COR-L47 (cell line): ENCODE measurements at regions not wholly inside any gene's neighbourhood (a gene's known extent, or its start where the extent isn't known, plus 50 kb on each side); places are given as distances from the start of the nearest gene placed in this dataset.
"Not testable (repeated sequence)": the region's sequence is repeated elsewhere in the genome, so short reads cannot be mapped to it uniquely, and the experiment has no call there.

Experiments used
- DNase-seq: peaks from one replicate; lab custom pipeline; 2025; lab: John Stamatoyannopoulos, UW

DNA sequence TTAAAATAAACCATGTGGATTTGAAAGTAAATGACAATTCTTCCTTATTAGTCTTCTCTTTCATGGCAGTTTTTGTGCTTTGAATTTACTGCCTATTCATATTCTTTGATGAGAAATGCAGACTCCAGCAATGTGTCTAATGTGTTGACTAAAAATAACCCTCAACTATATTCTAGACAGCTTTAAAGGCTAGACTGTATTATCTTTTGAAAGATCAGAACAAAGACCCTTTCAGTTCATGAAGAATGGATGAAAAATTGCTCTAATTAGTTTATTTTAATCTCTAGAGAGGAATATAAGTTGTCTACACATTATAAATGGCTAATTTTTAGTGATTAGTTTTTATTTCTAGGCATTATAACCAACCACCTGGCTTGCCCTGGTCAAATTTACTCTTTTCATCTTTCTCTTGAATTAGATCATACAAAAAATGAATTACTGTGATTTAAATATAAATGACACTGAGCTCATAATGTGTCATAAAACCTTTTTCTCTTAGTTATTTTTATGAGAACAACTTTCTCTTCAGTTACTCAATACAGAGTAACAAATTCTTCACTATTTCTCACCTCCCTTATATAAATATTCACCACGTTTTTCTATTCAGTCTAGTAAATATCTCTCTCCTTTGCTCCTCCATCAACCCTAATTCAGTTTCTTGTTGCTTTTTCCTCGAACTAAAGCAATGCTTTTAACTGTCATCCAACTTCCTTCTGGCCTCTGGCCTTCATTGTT lies 428.5 kb upstream of the TMPRSS15 start:
- DNase-seq = no peak

DNA sequence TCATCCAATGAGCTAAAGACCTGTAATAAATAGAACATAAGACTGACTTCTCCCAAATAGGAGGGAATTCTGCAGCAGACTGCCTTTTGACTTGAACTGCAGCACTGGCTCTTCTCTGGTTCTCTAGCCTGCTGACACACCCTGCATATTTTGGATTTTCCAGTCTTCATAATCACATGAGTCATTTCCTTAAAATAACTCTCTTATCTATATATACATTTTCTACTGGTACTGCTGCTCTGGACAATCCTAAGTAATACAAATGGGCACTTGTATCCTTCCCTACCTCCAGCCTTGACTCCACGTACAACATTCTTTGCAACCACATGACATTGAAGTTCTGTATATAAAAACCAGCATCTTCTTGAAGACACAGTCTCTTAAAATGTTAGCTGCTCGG lies 429.4 kb upstream of the TMPRSS15 start:
- no peak for DNase-seq

DNA sequence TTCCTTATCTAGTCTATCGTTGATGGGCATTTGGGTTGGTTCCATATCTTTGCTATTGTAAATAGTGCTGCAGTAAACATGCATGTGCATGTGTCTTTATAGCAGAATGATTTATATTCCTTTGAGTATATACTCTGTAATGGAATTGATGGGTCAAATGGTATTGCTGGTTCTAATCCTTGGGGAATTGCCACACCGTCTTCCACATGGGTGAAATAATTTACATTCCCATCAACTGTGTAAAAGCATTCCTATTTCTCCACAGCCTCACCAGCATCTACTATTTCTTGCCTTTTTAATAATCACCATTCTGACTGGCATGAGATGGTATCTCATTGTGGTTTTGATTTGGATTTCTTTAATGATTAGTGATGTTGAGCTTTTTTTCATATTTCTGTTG lies 430.5 kb upstream of the TMPRSS15 start:
- not testable (repeated sequence) for DNase-seq

DNA sequence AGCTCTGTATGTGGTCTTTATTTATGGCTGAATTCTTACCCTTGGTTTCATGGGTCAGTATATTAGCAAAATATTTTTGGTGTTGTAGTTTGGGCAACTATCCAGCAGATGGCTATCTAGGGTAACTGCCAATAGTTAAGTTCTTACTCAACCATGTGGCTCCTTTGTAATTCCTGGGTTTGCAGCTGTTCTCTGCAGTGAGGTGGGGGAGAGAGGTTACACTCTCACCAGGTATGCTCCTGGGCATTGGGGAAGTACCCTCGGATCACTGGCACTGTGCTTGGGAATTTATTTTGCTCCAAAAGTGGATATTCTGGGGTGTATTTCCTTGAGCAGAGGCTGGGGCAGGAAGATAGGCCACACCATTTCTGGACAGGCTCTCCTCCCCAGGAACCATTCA lies 436.7 kb upstream of the TMPRSS15 start:
- DNase-seq = peak; percentile 10

- DNase-seq = not testable (repeated sequence)
Observed at GRCh38 chr21:18857606-18858005, 454.0 kb upstream of the TMPRSS15 start.

DNA sequence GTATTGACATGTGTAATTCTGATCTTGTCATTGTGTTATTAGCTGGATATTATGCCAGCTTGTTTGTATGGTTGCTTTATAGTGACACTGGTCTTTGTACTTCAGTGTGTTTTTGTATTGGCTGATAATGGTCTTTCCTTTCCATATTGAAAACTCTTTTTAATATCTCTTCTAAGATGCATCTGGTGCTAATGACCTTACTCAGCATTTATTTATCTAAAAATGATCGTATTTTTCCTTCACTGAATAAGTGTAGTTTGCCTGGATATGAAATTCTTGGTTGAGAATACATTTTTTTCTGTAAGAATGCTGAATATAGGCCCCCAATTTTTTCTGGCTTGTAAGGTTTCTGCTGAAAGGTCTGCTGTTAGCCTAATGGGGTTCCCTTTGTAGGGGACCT lies 465.5 kb upstream of the TMPRSS15 start:
- DNase-seq = no peak

DNA sequence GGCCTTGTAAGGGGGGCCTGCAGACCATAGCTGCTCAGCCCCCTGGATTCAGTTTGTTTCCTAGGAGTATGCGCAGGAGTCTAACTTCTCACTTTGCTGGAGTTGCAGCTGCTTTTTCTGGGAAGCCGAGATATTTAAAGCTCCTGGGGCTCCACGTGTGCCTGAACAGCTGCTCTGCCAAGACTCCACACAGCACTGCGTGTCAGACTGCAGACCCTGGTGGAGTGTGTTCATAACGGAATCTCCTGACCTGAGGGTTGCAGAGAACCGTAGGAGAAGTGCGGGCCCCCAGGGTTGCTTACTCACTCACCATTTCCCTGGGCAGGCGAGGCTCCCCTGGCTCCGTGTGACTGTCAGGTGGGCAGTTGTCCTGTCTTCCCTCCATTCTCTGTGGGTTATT lies 474.3 kb upstream of the TMPRSS15 start:
- DNase-seq = no peak

GRCh38 chr21:18887922-18888602 lies 484.5 kb upstream of the TMPRSS15 start:
- no peak for DNase-seq

- DNase-seq = no peak
Observed at GRCh38 chr21:18893406-18893805, 489.8 kb upstream of the TMPRSS15 start.

DNA sequence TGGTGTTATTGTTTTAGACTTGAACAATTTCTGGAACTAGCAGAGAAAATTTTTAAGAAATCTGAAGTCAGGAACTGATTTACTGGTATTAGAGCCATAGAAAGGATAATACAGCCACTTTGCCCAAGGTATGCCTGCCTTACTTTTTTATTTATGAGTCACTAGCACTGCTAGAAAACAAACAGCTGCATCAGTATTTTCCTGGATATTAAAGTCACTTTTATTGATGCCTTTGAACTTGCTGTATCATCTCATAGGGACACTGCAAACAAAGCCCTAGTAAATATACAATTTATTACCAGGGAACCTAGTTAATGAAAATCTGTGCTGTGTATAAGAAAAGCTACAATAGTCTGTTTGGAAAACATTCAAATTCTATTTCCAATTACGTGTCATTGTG lies 490.8 kb upstream of the TMPRSS15 start:
- DNase-seq = no peak

GRCh38 chr21:18899261-18899660 lies 495.7 kb upstream of the TMPRSS15 start:
- DNase-seq = no peak

DNA sequence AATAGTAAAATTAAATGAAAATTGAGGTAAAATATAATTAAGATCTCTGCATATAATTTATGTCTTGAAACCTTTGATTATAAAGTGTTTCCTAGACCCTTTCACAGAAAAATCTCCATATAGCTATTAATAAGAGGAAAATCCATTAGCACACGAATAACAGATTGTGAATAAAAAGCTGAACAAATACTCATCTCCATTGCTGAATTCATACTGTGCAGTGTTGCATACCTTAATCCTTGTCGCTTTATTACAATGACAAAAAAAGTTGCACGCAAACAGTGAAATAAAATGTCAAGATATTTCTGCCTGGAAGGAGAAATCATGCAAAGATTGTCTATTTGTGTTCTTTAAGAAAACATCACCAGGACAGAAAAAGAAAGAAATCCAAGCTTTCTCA lies 499.1 kb upstream of the TMPRSS15 start:
- no peak for DNase-seq

DNA sequence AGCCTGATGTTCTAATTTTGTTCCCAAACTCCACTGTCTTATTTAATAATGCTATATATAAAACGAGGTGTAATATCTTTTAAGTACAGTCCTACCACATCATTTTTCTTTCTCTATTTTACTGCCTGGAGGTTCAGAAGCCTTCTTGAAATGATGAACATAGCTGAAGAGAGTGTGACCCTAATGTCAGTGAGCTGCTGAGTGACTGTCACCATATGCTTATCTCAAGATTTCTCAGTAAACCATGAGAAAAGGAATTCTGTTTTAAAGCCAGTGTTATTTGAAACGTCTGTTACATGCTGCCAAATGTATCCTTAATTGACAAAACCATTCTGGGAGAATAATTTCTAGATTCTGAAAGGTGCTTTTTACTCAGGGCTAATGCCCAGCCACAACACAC lies 503.5 kb upstream of the TMPRSS15 start:
- no peak for DNase-seq

DNA sequence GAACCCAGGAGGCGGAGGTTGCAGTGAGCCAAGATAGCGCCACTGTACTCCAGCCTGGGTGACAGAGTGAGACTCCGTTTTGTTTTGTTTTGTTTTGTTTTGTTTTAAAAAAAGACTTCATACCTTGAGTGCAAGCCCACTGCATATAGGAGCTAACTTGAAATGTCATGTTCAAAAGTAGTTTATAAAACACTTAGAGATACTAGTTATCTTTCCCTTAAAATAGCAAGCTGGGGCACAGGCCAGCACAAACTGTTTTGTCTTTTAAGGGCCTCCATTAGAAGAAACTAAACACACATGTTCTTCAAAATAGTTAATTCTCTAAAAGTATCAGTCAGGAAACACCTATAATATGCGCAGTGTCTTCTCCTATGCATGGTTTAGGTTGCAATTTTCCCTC lies 505.1 kb upstream of the TMPRSS15 start:
- DNase-seq = no peak

- DNase-seq = no peak
Observed at GRCh38 chr21:18913914-18914313, 510.3 kb upstream of the TMPRSS15 start.

DNA sequence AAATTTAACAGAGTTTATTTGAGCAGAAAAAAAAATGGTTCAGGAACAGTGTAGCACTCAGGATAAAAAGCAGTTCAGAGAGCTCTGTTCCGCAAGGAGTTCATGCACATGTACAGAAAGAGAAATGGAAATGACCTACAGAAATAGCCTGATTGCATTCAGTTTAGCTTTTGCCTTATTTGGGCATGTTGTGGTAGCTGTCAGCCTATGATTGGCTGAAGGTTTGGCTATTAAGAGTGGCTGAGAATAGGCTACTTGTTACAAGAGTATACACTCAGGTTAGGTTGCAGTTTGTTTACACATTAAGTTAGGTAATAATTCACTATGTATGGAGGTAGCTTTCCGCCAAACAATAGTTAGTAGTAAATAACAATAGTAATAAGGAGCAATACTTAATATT lies 511.0 kb upstream of the TMPRSS15 start:
- DNase-seq = no peak

DNA sequence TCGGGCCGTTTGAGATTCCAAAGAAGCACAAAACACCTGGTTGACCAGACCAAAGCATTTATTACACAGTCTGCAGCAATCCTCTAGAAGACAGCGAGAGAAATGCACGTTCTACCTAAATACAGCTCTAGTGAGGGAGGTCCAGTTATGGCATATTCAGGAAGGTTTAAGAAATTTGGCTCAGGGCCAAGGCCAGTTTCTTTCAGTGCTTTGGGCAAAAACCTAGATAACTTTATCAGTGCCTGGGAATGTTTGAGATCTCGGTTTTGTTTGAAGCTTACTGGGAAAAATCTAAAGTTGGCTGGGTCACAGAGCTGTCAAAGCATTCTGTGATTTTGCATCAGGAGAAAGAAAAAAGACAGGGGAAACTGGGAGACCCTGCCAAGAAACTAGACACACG lies 514.0 kb upstream of the TMPRSS15 start:
- DNase-seq = no peak

DNA sequence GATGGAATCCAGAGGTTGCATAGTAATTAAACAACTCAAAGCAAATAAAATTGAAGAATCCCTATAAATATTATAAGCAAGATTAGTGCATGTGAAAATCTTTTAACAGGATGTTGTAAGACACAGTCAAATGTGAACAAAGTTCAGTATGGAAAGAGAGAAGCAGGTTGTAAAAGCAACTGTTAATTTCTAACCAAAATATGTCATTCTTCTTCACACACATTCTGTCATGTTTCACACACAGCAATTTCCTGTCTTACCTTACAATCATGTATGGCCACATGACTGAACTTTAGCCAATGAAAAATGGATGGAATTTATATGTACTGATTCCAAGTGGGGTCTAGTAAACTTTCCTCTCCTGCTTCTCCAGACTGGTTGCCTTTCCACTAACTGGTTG lies 527.7 kb upstream of the TMPRSS15 start:
- no peak for DNase-seq

DNA sequence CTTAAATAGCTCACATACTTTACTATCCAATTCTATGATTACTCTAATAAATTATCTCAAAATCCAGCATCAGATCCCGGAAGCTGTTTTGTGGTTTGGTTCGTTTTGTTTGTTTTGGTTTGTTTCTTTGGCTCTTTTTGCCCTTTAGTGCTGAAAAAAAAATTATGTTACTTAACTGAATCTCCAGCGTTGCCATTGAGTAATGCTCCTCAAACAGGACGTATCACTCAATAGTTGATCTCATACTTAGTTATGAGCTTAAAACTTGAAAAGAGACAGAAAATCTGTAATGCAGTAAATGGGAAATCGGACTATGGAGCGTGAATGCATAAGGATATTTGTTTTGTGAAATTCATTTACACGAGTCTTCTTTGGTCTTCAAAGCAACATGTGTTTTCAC lies 533.8 kb upstream of the TMPRSS15 start:
- no peak for DNase-seq

GRCh38 chr21:18940791-18941190 lies 537.2 kb upstream of the TMPRSS15 start:
- DNase-seq = no peak

DNA sequence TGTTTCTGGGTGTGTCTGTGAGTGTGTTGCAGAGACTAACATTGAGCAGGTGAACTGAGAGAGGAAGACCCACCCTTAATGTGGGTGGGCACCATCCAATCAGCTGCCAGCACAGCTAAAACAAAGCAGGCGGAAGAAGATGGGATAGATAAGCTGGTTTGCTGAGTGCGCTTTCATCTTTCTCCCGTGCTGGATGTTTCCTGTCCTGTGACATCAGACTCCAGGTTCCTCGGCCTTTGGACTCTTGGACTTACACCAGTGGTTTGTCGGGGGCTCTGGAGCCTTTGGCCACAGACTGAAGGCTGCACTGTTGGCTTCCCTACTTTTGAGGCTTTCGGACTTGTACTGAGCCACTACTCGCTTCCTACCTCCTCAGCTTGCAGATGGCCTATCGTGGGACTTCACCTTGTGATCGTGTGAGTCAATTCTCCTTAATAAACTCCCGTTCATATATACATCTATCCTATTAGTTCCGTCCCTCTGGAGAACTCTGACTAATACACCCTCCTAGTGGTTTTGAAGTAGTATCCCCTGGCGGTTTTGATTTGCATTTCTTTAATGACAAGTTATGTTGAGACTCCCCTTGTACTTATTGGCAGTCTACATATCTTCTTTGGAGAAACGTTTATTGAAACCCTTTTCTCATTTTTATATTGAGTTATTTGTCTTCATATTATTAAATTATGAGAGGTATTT lies 546.6 kb upstream of the TMPRSS15 start:
- DNase-seq = no peak

DNA sequence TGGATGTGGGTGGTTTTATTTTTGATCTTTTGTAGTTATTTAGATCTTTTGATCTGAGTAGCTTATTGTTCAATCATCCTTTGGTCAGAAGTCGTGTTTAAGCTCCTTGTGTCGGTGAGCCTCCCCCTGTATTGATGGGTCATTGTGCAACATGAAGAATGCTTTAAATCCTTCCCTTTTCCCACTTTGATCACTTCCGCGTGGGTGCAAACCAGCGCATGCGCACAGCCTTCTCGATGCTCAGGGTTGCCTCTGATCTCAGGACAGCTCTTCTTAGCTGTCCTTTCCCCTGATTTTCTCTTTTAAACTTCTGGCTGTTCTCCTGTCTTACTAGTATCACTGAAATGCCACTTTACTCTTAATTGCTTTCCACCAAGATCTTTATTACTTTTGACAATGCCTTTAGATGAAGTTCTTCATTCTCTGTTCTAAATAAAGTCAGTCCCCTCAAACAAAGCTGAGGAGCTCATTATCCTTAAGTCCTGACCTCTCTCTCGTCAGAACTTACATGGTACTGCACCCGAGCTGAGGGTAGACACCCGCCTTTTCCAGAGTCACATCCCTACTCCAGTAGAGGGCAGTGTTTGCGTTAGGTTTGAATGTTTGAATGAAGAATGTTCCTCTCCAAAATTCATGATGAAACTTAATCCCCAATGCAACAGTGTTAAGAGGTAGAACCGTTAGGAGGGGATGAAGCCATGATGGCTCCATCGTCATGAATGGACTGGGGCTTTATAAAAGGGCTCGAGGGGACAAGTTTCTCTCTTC lies 547.9 kb upstream of the TMPRSS15 start:
- DNase-seq = no peak

DNA sequence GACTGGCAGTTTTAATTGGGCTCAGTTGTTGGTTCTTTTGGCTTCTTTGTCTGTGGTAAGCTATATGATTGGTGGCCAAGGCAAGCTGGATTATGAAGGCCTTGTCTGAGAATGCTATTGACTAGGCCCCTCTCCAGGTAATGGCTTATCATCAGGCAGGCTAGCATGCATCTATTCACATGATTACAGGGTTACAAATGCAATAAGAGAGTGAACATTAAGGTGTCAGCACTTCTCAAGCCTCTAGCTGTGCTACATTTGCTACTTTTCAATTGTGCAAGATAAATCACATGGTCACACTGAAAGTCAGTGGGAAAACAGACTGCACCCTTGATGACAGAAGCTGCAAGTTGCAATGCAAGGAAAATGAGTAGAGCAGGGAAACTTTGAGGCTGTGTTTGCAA lies 550.9 kb upstream of the TMPRSS15 start:
- DNase-seq = no peak
